Right cardiac atrium (tissue), 5 donors: ENCODE measurements at regions not wholly inside any gene's neighbourhood (a gene's known extent, or its start where the extent isn't known, plus 50 kb on each side); places are given as distances from the start of the nearest gene placed in this dataset.

Source experiments
- ATAC-seq, 2 donors: fragments of 200-7000 bp; cut with Tn5 transposase; one replicate each; pipeline versions ENCODE4 v1.8.0 to v1.9.1; 2020; ENCODE audit warnings: moderate library complexity in 2 of 2, mild to moderate bottlenecking in 1 of 2
- DNase-seq, 3 donors: peaks; one replicate each; pipeline ENCODE4 v3.0.0-alpha.2; 2020
- H3K27ac ChIP-seq: one replicate; pipeline ENCODE4 v1.5.1; 2013; ENCODE audit warnings: mild to moderate bottlenecking, low read length, control low read depth, moderate library complexity
- H3K27me3 ChIP-seq: one replicate; pipeline ENCODE4 v1.6.1; 2013; ENCODE audit not compliant: control insufficient read depth, insufficient read depth
- H3K4me1 ChIP-seq: one replicate; pipeline ENCODE4 v1.6.1; 2013; ENCODE audit warnings: low read length; ENCODE audit not compliant: control insufficient read depth, insufficient read depth
- H3K4me3 ChIP-seq: one replicate; pipeline ENCODE4 v1.5.1; 2013; ENCODE audit warnings: low read length, control low read depth
- H3K9me3 ChIP-seq: one replicate; pipeline ENCODE4 v1.6.1; 2013; ENCODE audit warnings: low read length; ENCODE audit not compliant: control insufficient read depth
- WGBS: extraction: QIAGEN DNeasy Blood & Tissue Kit; methylation state at CpG from one replicate; pipeline ENCODE4 v1.1.7; 2013; 5-methylcytosine and 5-hydroxymethylcytosine counted together
- intact Hi-C, 4 donors: fragments of 100-400 bp; cut with DNase I; formaldehyde crosslinking; loops; one replicate each; pipeline versions ENCODE4 v1.11.0 to v1.14.0; 2022 to 2023
- donor health status: healthy with polysubstance abuse.
- donor health status: DM: no; HTN: yes; CAD: no.
- donor health status: DM: no; HTN: no; CAD: no.
- donor health status: DM: no; HTN: yes; CAD: no; lungs with severe emphysema.
- donor health status: DM: yes; HTN: yes; CAD: no.

GRCh38 chr16:73315645-73316044, 267.7 kb upstream of the ZFHX3 start:
- intact Hi-C loops = no loop called here
- DNase-seq = no peak
- Histone ChIP-seq H3K9me3 (no peaks in the 10 kb centered on the region), H3K27me3 (no peaks in the 10 kb centered on the region), H3K4me3 (no peak overlapping the region), H3K4me1 (no peaks in the 10 kb centered on the region), H3K27ac (no peak overlapping the region)
- WGBS = 69% methylated on average over 7 of the region's 7 CpGs
- ATAC-seq = no peak

GRCh38 chr16:73313950-73314349, 266.0 kb upstream of the ZFHX3 start:
- Histone ChIP-seq H3K27ac (no peak overlapping the region), H3K9me3 (no peaks in the 10 kb centered on the region), H3K27me3 (no peaks in the 10 kb centered on the region), H3K4me1 (no peaks in the 10 kb centered on the region), H3K4me3 (no peak overlapping the region)
- ATAC-seq = no peak
- intact Hi-C loops = no loop called here
- DNase-seq = no peak
- WGBS = 88% methylated on average over 2 of the region's 2 CpGs

- WGBS = 57% methylated on average over 10 of the region's 10 CpGs
- H3K27ac ChIP-seq = no peak overlapping the region
- no peak for ATAC-seq
- no peak overlapping the region for H3K4me3 ChIP-seq
- H3K4me1 ChIP-seq = no peaks in the 10 kb centered on the region
- intact Hi-C loops = no loop called here
- no peaks in the 10 kb centered on the region for H3K27me3 ChIP-seq
- DNase-seq = no peak
- no peaks in the 10 kb centered on the region for H3K9me3 ChIP-seq
These were observed 264.2 kb upstream of the ZFHX3 start for GRCh38 chr16:73311857-73312723.

GRCh38 chr16:73308771-73309170, 260.8 kb upstream of the ZFHX3 start:
- no peaks in the 10 kb centered on the region for H3K9me3 ChIP-seq
- DNase-seq = no peak
- H3K27ac ChIP-seq = no peak overlapping the region
- no peak overlapping the region for H3K4me3 ChIP-seq
- intact Hi-C loops = no loop called here
- no peak for ATAC-seq
- H3K4me1 ChIP-seq = no peaks in the 10 kb centered on the region
- no peaks in the 10 kb centered on the region for H3K27me3 ChIP-seq

- H3K9me3 ChIP-seq = no peaks in the 10 kb centered on the region
- intact Hi-C loops = no loop called here
- no peaks in the 10 kb centered on the region for H3K27me3 ChIP-seq
- H3K4me3 ChIP-seq = no peak overlapping the region
- DNase-seq (no peak), ATAC-seq (no peak)
- WGBS = 46% methylated on average over 1 of the region's 1 CpG
- H3K4me1 ChIP-seq = no peaks in the 10 kb centered on the region
- H3K27ac ChIP-seq = no peak overlapping the region
These were observed 259.0 kb upstream of the ZFHX3 start for GRCh38 chr16:73306901-73307413.

- WGBS = 56% methylated on average over 14 of the region's 14 CpGs
- intact Hi-C loops = no loop called here
- no peaks in the 10 kb centered on the region for H3K27me3 ChIP-seq
- ATAC-seq = no peak
- no peak overlapping the region for H3K27ac ChIP-seq
- no peak for DNase-seq
- no peak overlapping the region for H3K4me3 ChIP-seq
- H3K9me3 ChIP-seq = no peaks in the 10 kb centered on the region
- H3K4me1 ChIP-seq = no peaks in the 10 kb centered on the region
These were observed 256.3 kb upstream of the ZFHX3 start for GRCh38 chr16:73304008-73304774.

- Histone ChIP-seq H3K4me1 (no peaks in the 10 kb centered on the region), H3K9me3 (no peaks in the 10 kb centered on the region), H3K27me3 (no peaks in the 10 kb centered on the region), H3K27ac (no peak overlapping the region), H3K4me3 (no peak overlapping the region)
- DNase-seq (no peak), ATAC-seq (no peak)
- WGBS = 86% methylated on average over 3 of the region's 3 CpGs
- intact Hi-C loops = no loop called here
These were observed 255.0 kb upstream of the ZFHX3 start for GRCh38 chr16:73302942-73303341.

GRCh38 chr16:73301984-73302383, 254.1 kb upstream of the ZFHX3 start:
- Histone ChIP-seq H3K4me3 (no peak overlapping the region), H3K9me3 (no peaks in the 10 kb centered on the region), H3K27me3 (no peaks in the 10 kb centered on the region), H3K4me1 (no peaks in the 10 kb centered on the region), H3K27ac (no peak overlapping the region)
- WGBS = 93% methylated on average over 2 of the region's 2 CpGs
- intact Hi-C loops = no loop called here
- no peak for DNase-seq
- no peak for ATAC-seq

GRCh38 chr16:73299346-73299745, 251.4 kb upstream of the ZFHX3 start:
- Histone ChIP-seq H3K4me3 (no peak overlapping the region), H3K4me1 (no peaks in the 10 kb centered on the region), H3K9me3 (no peaks in the 10 kb centered on the region), H3K27ac (no peak overlapping the region), H3K27me3 (no peaks in the 10 kb centered on the region)
- WGBS = 68% methylated on average over 7 of the region's 7 CpGs
- no peak for DNase-seq
- ATAC-seq = no peak
- intact Hi-C loops = no loop called here

GRCh38 chr16:73298562-73298961, 250.6 kb upstream of the ZFHX3 start:
- intact Hi-C loops = no loop called here
- Histone ChIP-seq H3K4me1 (no peaks in the 10 kb centered on the region), H3K9me3 (no peaks in the 10 kb centered on the region), H3K27ac (no peak overlapping the region), H3K27me3 (no peaks in the 10 kb centered on the region), H3K4me3 (no peak overlapping the region)
- WGBS = 60% methylated on average over 3 of the region's 3 CpGs
- DNase-seq = no peak
- no peak for ATAC-seq

- H3K27ac ChIP-seq = no peak overlapping the region
- no peak for DNase-seq
- WGBS = 69% methylated on average over 1 of the region's 1 CpG
- no peak for ATAC-seq
- intact Hi-C loops = no loop called here
- H3K4me1 ChIP-seq = no peaks in the 10 kb centered on the region
- H3K27me3 ChIP-seq = no peaks in the 10 kb centered on the region
- no peaks in the 10 kb centered on the region for H3K9me3 ChIP-seq
- no peak overlapping the region for H3K4me3 ChIP-seq
These were observed 242.3 kb upstream of the ZFHX3 start for GRCh38 chr16:73290258-73290657.
